OCI-LY1 (cell line): ENCODE measurements at regions not wholly inside any gene's neighbourhood (a gene's known extent, or its start where the extent isn't known, plus 50 kb on each side); places are given as distances from the start of the nearest gene placed in this dataset.

Experiments
- H2AFZ ChIP-seq: fragments of 200-600 bp; sonication (generic), shearing (Covaris generic); 2 replicates; pipeline ENCODE4 v1.6.0; 2014; ENCODE audit warnings: antibody characterized with exemption, mild to moderate bottlenecking, low read length
- H3F3A ChIP-seq: fragments of 200-600 bp; sonication (generic), shearing (Covaris generic); 2 replicates; pipeline ENCODE4 v1.6.0; 2014; ENCODE audit warnings: mild to moderate bottlenecking, antibody characterized with exemption, low read length, moderate library complexity; ENCODE audit not compliant: insufficient read depth
- H3K27ac ChIP-seq: fragments of 200-600 bp; sonication (generic); 2 replicates; pipeline ENCODE4 v1.5.1; 2014; ENCODE audit warnings: low read length, mixed run types, mild to moderate bottlenecking, low read depth; ENCODE audit not compliant: poor library complexity, severe bottlenecking
- H3K27me3 ChIP-seq: fragments of 200-600 bp; sonication (generic); 2 replicates; pipeline ENCODE4 v1.6.0; 2014; ENCODE audit warnings: antibody characterized with exemption, mild to moderate bottlenecking, low read length, moderate library complexity; ENCODE audit not compliant: insufficient read depth
- H3K36me3 ChIP-seq: fragments of 200-600 bp; sonication (generic); 2 replicates; pipeline ENCODE4 v1.6.1; 2014; ENCODE audit warnings: mild to moderate bottlenecking, antibody characterized with exemption, low read length, moderate library complexity, mixed read lengths; ENCODE audit not compliant: insufficient read depth
- H3K4me1 ChIP-seq: fragments of 200-600 bp; sonication (generic); 2 replicates; pipeline ENCODE4 v1.5.1; 2014; ENCODE audit warnings: mild to moderate bottlenecking, low read length, moderate library complexity; ENCODE audit not compliant: insufficient read depth, severe bottlenecking
- H3K4me2 ChIP-seq: fragments of 200-600 bp; sonication (generic), shearing (Covaris generic); 2 replicates; pipeline ENCODE4 v1.6.1; 2014; ENCODE audit warnings: low read length
- H3K4me3 ChIP-seq: fragments of 200-600 bp; sonication (generic); 2 replicates; pipeline ENCODE4 v1.5.1; 2014; ENCODE audit warnings: low read length, low read depth, mild to moderate bottlenecking, mixed read lengths; ENCODE audit not compliant: poor library complexity, severe bottlenecking
- H3K79me2 ChIP-seq: fragments of 200-600 bp; shearing (Covaris generic); 2 replicates; pipeline ENCODE4 v1.6.1; 2016; ENCODE audit warnings: mixed run types, low read length, mixed read lengths; ENCODE audit not compliant: insufficient read depth
- H3K9ac ChIP-seq: fragments of 200-600 bp; sonication (generic), shearing (Covaris generic); 2 replicates; pipeline ENCODE4 v1.6.1; 2014; ENCODE audit warnings: mild to moderate bottlenecking, low read length, mixed read lengths
- H3K9me2 ChIP-seq: fragments of 200-600 bp; sonication (generic), shearing (Covaris generic); 2 replicates; pipeline ENCODE4 v1.6.1; 2014; ENCODE audit warnings: low read depth, mild to moderate bottlenecking, low read length, mixed read lengths
- H3K9me3 ChIP-seq: fragments of 200-600 bp; shearing (Covaris generic); 2 replicates; pipeline ENCODE4 v1.6.1; 2014; ENCODE audit warnings: low read length, mixed read lengths
- H4K20me1 ChIP-seq: fragments of 200-600 bp; sonication (generic), shearing (Covaris generic); 2 replicates; pipeline ENCODE4 v1.6.0; 2016; ENCODE audit warnings: mild to moderate bottlenecking, low read length; ENCODE audit not compliant: insufficient read depth
- CTCF ChIP-seq: fragments of 200-600 bp; sonication (generic), shearing (Covaris generic); IDR thresholded peaks from 2 replicates; pipeline ENCODE4 v1.5.1; 2017; ENCODE audit warnings: mild to moderate bottlenecking, antibody characterized with exemption, low read length, moderate library complexity, mixed read lengths
- EZH2 ChIP-seq: fragments of 200-600 bp; sonication (generic), shearing (Covaris generic); IDR thresholded peaks from 2 replicates; pipeline ENCODE4 v1.8.0; 2017; ENCODE audit warnings: borderline replicate concordance, mixed run types, mild to moderate bottlenecking, antibody characterized with exemption, low read length, moderate library complexity, mixed read lengths

GRCh38 chr13:112143046-112143752 is 76.2 kb downstream of the SOX1 start:
- H3K36me3 ChIP-seq: no peaks in the 10 kb centered on the region
- no peaks in the 10 kb centered on the region for H4K20me1 ChIP-seq
- TF ChIP-seq EZH2 (no peak), CTCF (no peak)
- no peaks in the 10 kb centered on the region for H3K9me2 ChIP-seq
- H3K27me3 ChIP-seq: no peaks in the 10 kb centered on the region
- H3F3A ChIP-seq: no peaks in the 10 kb centered on the region
- no peaks in the 10 kb centered on the region for H3K79me2 ChIP-seq
- H3K4me2 ChIP-seq: no peak overlapping the region
- H3K9ac ChIP-seq: no peak overlapping the region
- H3K4me3 ChIP-seq: no peak overlapping the region
- no peaks in the 10 kb centered on the region for H3K9me3 ChIP-seq
- H3K4me1 ChIP-seq: no peaks in the 10 kb centered on the region
- no peak overlapping the region for H2AFZ ChIP-seq
- no peak overlapping the region for H3K27ac ChIP-seq

GRCh38 chr13:112143753-112144615 is 77.0 kb downstream of the SOX1 start:
- no peaks in the 10 kb centered on the region for H3K27me3 ChIP-seq
- no peaks in the 10 kb centered on the region for H3K36me3 ChIP-seq
- TF ChIP-seq EZH2: no peak
- no peak for TF ChIP-seq CTCF
- no peaks in the 10 kb centered on the region for H3F3A ChIP-seq
- no peak overlapping the region for H3K4me3 ChIP-seq
- no peaks in the 10 kb centered on the region for H3K9me2 ChIP-seq
- H3K9me3 ChIP-seq: no peaks in the 10 kb centered on the region
- H3K27ac ChIP-seq: no peak overlapping the region
- no peaks in the 10 kb centered on the region for H3K79me2 ChIP-seq
- H3K4me1 ChIP-seq: no peaks in the 10 kb centered on the region
- H3K9ac ChIP-seq: no peak overlapping the region
- H2AFZ ChIP-seq: no peak overlapping the region
- no peak overlapping the region for H3K4me2 ChIP-seq
- no peaks in the 10 kb centered on the region for H4K20me1 ChIP-seq

- Histone ChIP-seq H3K4me3 (no peak overlapping the region), H3K9me2 (no peaks in the 10 kb centered on the region), H3K9me3 (no peaks in the 10 kb centered on the region), H3K4me1 (no peaks in the 10 kb centered on the region), H3K27ac (no peak overlapping the region), H3K9ac (no peak overlapping the region), H3K4me2 (no peak overlapping the region), H4K20me1 (no peaks in the 10 kb centered on the region), H3F3A (no peaks in the 10 kb centered on the region), H2AFZ (no peak overlapping the region), H3K36me3 (no peaks in the 10 kb centered on the region), H3K79me2 (no peaks in the 10 kb centered on the region), H3K27me3 (no peaks in the 10 kb centered on the region)
- no peak for TF ChIP-seq CTCF
- TF ChIP-seq EZH2: no peak
Observed at GRCh38 chr13:112144616-112145550, 77.9 kb downstream of the SOX1 start.
